H9 (cell line): ENCODE measurements at regions not wholly inside any gene's neighbourhood (a gene's known extent, or its start where the extent isn't known, plus 50 kb on each side); places are given as distances from the start of the nearest gene placed in this dataset.

ENCODE experiments used
- DNase-seq: peaks from one replicate; pipeline ENCODE4 v3.0.0-alpha.2; 2017
- H2AFZ ChIP-seq: one replicate; pipeline ENCODE4 v1.6.1; 2013; ENCODE audit warnings: mild to moderate bottlenecking, low read length, control low read depth, moderate library complexity
- H2AK5ac ChIP-seq: 2 replicates; pipeline ENCODE4 v1.6.1; 2013; ENCODE audit warnings: low read length, control low read depth, mixed read lengths; ENCODE audit not compliant: insufficient read length
- H2BK120ac ChIP-seq: one replicate; pipeline ENCODE4 v1.6.1; 2013; ENCODE audit warnings: low read depth, mild to moderate bottlenecking, low read length, control low read depth, inconsistent platforms; ENCODE audit not compliant: poor library complexity, severe bottlenecking
- H2BK12ac ChIP-seq: 2 replicates; pipeline ENCODE4 v1.6.1; 2013; ENCODE audit warnings: low read length, control low read depth, mixed read lengths, low read depth; ENCODE audit not compliant: insufficient read length
- H2BK15ac ChIP-seq: 2 replicates; pipeline ENCODE4 v1.6.1; 2013; ENCODE audit warnings: low read depth, low read length, control low read depth
- H2BK20ac ChIP-seq: one replicate; pipeline ENCODE4 v1.6.1; 2013; ENCODE audit warnings: low read depth, mild to moderate bottlenecking, low read length, control low read depth, inconsistent platforms; ENCODE audit not compliant: poor library complexity, severe bottlenecking
- H2BK5ac ChIP-seq: 2 replicates; pipeline ENCODE4 v1.6.1; 2013; ENCODE audit warnings: low read length, control low read depth, mixed read lengths; ENCODE audit not compliant: insufficient read length
- H3K14ac ChIP-seq: 2 replicates; pipeline ENCODE4 v1.6.1; 2013; ENCODE audit warnings: low read length, control low read depth; ENCODE audit not compliant: insufficient read depth
- H3K18ac ChIP-seq: 2 replicates; pipeline ENCODE4 v1.6.1; 2013; ENCODE audit warnings: low read depth, mild to moderate bottlenecking, mixed read lengths, low read length, control low read depth; ENCODE audit not compliant: insufficient read length
- H3K23ac ChIP-seq: 2 replicates; pipeline ENCODE4 v1.6.1; 2013; ENCODE audit warnings: low read length, control low read depth, mixed read lengths, low read depth; ENCODE audit not compliant: insufficient read length
- H3K23me2 ChIP-seq: 2 replicates; pipeline ENCODE4 v1.6.1; 2013; ENCODE audit warnings: low read depth, mild to moderate bottlenecking, mixed read lengths, low read length, control low read depth; ENCODE audit not compliant: insufficient read length, poor library complexity, severe bottlenecking
- H3K27ac ChIP-seq: 2 replicates; pipeline ENCODE4 v1.5.1; 2013; ENCODE audit warnings: low read length, control low read depth, mixed read lengths, low read depth; ENCODE audit not compliant: insufficient read length
- H3K27me3 ChIP-seq: 2 replicates; pipeline ENCODE4 v1.6.1; 2013; ENCODE audit warnings: low read length, control low read depth, inconsistent platforms; ENCODE audit not compliant: insufficient read depth
- H3K4ac ChIP-seq: 2 replicates; pipeline ENCODE4 v1.6.1; 2013; ENCODE audit warnings: low read depth, mild to moderate bottlenecking, control low read depth, inconsistent platforms, low read length, moderate library complexity
- H3K4me1 ChIP-seq: 2 replicates; pipeline ENCODE4 v1.6.1; 2013; ENCODE audit warnings: low read length, control low read depth, inconsistent platforms; ENCODE audit not compliant: insufficient read depth
- H3K4me2 ChIP-seq: 2 replicates; pipeline ENCODE4 v1.6.1; 2013; ENCODE audit warnings: low read length, control low read depth, mixed read lengths; ENCODE audit not compliant: insufficient read length, insufficient read depth
- H3K56ac ChIP-seq: 2 replicates; pipeline ENCODE4 v1.6.1; 2013; ENCODE audit warnings: low read depth, mild to moderate bottlenecking, mixed read lengths, low read length, control low read depth; ENCODE audit not compliant: insufficient read length
- H3K79me1 ChIP-seq: 2 replicates; pipeline ENCODE4 v1.6.1; 2013; ENCODE audit warnings: low read depth, mild to moderate bottlenecking, moderate library complexity, low read length, control low read depth, inconsistent platforms; ENCODE audit not compliant: insufficient read depth, poor library complexity, severe bottlenecking
- H3K79me2 ChIP-seq: 2 replicates; pipeline ENCODE4 v1.6.1; 2013; ENCODE audit warnings: low read length, control low read depth, inconsistent platforms; ENCODE audit not compliant: insufficient read depth
- H3K9ac ChIP-seq: 2 replicates; pipeline ENCODE4 v1.6.1; 2013; ENCODE audit warnings: low read length, control low read depth, mixed read lengths; ENCODE audit not compliant: insufficient read length; ENCODE audit errors: extremely low read depth
- H3K9me3 ChIP-seq: one replicate; pipeline ENCODE4 v1.6.1; 2013; ENCODE audit warnings: low read depth, low read length, inconsistent platforms; ENCODE audit not compliant: control insufficient read depth
- H3T11ph ChIP-seq: one replicate; pipeline ENCODE4 v1.6.1; 2013; ENCODE audit warnings: mild to moderate bottlenecking, low read length, control low read depth, inconsistent platforms
- H4K20me1 ChIP-seq: one replicate; pipeline ENCODE4 v1.6.1; 2013; ENCODE audit not compliant: control insufficient read depth, insufficient read length, insufficient read depth
- H4K5ac ChIP-seq: 2 replicates; pipeline ENCODE4 v1.6.1; 2013; ENCODE audit warnings: low read depth, mild to moderate bottlenecking, mixed read lengths, low read length, control low read depth; ENCODE audit not compliant: insufficient read length
- H4K8ac ChIP-seq: replicated peaks from 2 replicates; pipeline ENCODE4 v1.6.1; 2013; ENCODE audit warnings: low read length, control low read depth, mixed read lengths, low read depth; ENCODE audit not compliant: insufficient read length
- H4K91ac ChIP-seq: 2 replicates; pipeline ENCODE4 v1.6.1; 2013; ENCODE audit warnings: low read depth, mild to moderate bottlenecking, moderate library complexity, mixed read lengths, low read length, control low read depth; ENCODE audit not compliant: insufficient read length
- H3K27ac Mint-ChIP-seq, 3 experiments: 2 replicates in 2 of 3; 3 replicates in 1 of 3; pipeline ENCODE4 v1.8.0; 2020 to 2021; ENCODE audit warnings: mixed read lengths in 3 of 3, mild to moderate bottlenecking in 1 of 3, moderate library complexity in 1 of 3
- H3K27me3 Mint-ChIP-seq: 2 replicates; pipeline ENCODE4 v1.8.0; 2021; ENCODE audit warnings: low read depth, mild to moderate bottlenecking, moderate library complexity, mixed read lengths
- H3K36me3 Mint-ChIP-seq, 3 experiments: 2 replicates in 2 of 3; 3 replicates in 1 of 3; pipeline ENCODE4 v1.8.0; 2020 to 2021; ENCODE audit warnings: low read depth in 3 of 3, mixed read lengths in 3 of 3; ENCODE audit not compliant: insufficient read depth in 1 of 3
- H3K4me1 Mint-ChIP-seq, 2 experiments: 2 replicates each; pipeline ENCODE4 v1.8.0; 2020; ENCODE audit warnings: mixed read lengths in 2 of 2
- H3K4me3 Mint-ChIP-seq, 2 experiments: 2 replicates in 1 of 2; 3 replicates in 1 of 2; pipeline ENCODE4 v1.8.0; 2020 to 2021; ENCODE audit warnings: mild to moderate bottlenecking in 2 of 2, mixed read lengths in 2 of 2, moderate library complexity in 1 of 2
- H3K9me3 Mint-ChIP-seq, 2 experiments: 2 replicates in 1 of 2; 3 replicates in 1 of 2; pipeline ENCODE4 v1.8.0; 2020; ENCODE audit warnings: mild to moderate bottlenecking in 2 of 2, mixed read lengths in 2 of 2, moderate library complexity in 1 of 2
- WGBS: extraction: QIAGEN DNeasy Blood & Tissue Kit; methylation state at CpG from one replicate; pipeline ENCODE4 v1.1.7; 2013; ENCODE audit warnings: missing lambda C conversion rate, low lambda C conversion rate, mixed read lengths; ENCODE audit not compliant: insufficient read length; ENCODE audit errors: extremely low coverage; 5-methylcytosine and 5-hydroxymethylcytosine counted together
- TF ChIP-seq, protein P1 (sequence below): fragments of 200-600 bp; sonication (generic); conservative IDR thresholded peaks from 3 replicates; pipeline ENCODE4 v1.8.0; 2021; ENCODE audit warnings: antibody characterized with exemption, mild to moderate bottlenecking

DNA sequence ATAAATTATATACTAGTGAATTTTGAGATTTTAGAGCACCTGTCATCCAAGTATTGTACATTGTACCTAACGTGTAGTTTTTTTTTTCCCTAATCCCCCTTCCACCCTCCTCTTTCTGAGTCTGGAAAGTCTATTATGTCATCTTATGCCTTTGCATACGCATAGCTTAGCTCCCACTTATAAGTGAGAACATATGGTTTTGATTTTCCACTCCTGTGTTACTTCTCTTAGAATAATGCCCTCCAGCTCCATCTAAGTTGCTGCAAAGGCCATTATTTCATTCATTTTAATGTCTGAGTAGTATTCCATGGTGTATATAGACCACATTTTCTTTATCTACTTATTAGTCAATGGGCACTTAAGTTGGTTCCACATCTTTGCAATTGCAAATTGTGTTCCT, 177.0 kb upstream of the C16orf82 start:
- H3T11ph ChIP-seq, result no peak overlapping the region
- H2BK12ac ChIP-seq, result no peak overlapping the region
- no peaks in the 10 kb centered on the region for H3K79me1 ChIP-seq
- no peak overlapping the region for H3K23ac ChIP-seq
- no peak overlapping the region for H2AFZ ChIP-seq
- no peaks in the 10 kb centered on the region for H3K23me2 ChIP-seq
- H3K9ac ChIP-seq, result no peak overlapping the region
- no peaks in the 10 kb centered on the region for H3K9me3 ChIP-seq
- no peak overlapping the region for H3K27ac Mint-ChIP-seq
- no peak overlapping the region for H2BK5ac ChIP-seq
- no peaks in the 10 kb centered on the region for H4K20me1 ChIP-seq
- H4K5ac ChIP-seq, result no peak overlapping the region
- H2AK5ac ChIP-seq, result no peak overlapping the region
- no peaks in the 10 kb centered on the region for H3K4me1 ChIP-seq
- H3K4me3 Mint-ChIP-seq, result no peak overlapping the region
- no peak overlapping the region for H4K8ac ChIP-seq
- no peak overlapping the region for H3K4ac ChIP-seq
- no peaks in the 10 kb centered on the region for H3K79me2 ChIP-seq
- TF ChIP-seq, protein P1, sequence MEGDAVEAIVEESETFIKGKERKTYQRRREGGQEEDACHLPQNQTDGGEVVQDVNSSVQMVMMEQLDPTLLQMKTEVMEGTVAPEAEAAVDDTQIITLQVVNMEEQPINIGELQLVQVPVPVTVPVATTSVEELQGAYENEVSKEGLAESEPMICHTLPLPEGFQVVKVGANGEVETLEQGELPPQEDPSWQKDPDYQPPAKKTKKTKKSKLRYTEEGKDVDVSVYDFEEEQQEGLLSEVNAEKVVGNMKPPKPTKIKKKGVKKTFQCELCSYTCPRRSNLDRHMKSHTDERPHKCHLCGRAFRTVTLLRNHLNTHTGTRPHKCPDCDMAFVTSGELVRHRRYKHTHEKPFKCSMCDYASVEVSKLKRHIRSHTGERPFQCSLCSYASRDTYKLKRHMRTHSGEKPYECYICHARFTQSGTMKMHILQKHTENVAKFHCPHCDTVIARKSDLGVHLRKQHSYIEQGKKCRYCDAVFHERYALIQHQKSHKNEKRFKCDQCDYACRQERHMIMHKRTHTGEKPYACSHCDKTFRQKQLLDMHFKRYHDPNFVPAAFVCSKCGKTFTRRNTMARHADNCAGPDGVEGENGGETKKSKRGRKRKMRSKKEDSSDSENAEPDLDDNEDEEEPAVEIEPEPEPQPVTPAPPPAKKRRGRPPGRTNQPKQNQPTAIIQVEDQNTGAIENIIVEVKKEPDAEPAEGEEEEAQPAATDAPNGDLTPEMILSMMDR, result no peak
- H2BK15ac ChIP-seq, result no peak overlapping the region
- H3K14ac ChIP-seq, result no peak overlapping the region
- no peak overlapping the region for H3K4me2 ChIP-seq
- no peak for DNase-seq
- peaks cover 2% of the 10 kb centered on the region in 2 experiments for H3K9me3 Mint-ChIP-seq
- H3K4me1 Mint-ChIP-seq, result no peaks in the 10 kb centered on the region
- no peaks in the 10 kb centered on the region; the same call in 1 of the 2 replicates for H3K27me3 Mint-ChIP-seq
- H3K56ac ChIP-seq, result no peak overlapping the region
- WGBS, result no CpG with 5 or more reads among the region's 2 CpGs
- H3K18ac ChIP-seq, result no peak overlapping the region
- no peaks in the 10 kb centered on the region for H3K27me3 ChIP-seq
- no peak overlapping the region for H3K27ac ChIP-seq
- H2BK20ac ChIP-seq, result no peak overlapping the region
- no peak overlapping the region for H4K91ac ChIP-seq
- no peak overlapping the region for H2BK120ac ChIP-seq
- H3K36me3 Mint-ChIP-seq, result peaks cover 0 to 2% (median 0%) of the 10 kb centered on the region in 3 experiments; a peak in 3 of 7 replicates
